GM12801 (cell line): ENCODE measurements at regions not wholly inside any gene's neighbourhood (a gene's known extent, or its start where the extent isn't known, plus 50 kb on each side); places are given as distances from the start of the nearest gene placed in this dataset.

Experiments used
- TF ChIP-seq, protein P1 (sequence below): IDR thresholded peaks from one replicate; pipeline ENCODE4 v1.5.1; 2011; ENCODE audit warnings: control low read depth; ENCODE audit not compliant: insufficient read length; ENCODE audit errors: extremely low read depth

- TF ChIP-seq, protein P1, sequence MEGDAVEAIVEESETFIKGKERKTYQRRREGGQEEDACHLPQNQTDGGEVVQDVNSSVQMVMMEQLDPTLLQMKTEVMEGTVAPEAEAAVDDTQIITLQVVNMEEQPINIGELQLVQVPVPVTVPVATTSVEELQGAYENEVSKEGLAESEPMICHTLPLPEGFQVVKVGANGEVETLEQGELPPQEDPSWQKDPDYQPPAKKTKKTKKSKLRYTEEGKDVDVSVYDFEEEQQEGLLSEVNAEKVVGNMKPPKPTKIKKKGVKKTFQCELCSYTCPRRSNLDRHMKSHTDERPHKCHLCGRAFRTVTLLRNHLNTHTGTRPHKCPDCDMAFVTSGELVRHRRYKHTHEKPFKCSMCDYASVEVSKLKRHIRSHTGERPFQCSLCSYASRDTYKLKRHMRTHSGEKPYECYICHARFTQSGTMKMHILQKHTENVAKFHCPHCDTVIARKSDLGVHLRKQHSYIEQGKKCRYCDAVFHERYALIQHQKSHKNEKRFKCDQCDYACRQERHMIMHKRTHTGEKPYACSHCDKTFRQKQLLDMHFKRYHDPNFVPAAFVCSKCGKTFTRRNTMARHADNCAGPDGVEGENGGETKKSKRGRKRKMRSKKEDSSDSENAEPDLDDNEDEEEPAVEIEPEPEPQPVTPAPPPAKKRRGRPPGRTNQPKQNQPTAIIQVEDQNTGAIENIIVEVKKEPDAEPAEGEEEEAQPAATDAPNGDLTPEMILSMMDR, result no peak
Observed at GRCh38 chr4:24330172-24330571, 254.2 kb downstream of the DHX15 start.

DNA sequence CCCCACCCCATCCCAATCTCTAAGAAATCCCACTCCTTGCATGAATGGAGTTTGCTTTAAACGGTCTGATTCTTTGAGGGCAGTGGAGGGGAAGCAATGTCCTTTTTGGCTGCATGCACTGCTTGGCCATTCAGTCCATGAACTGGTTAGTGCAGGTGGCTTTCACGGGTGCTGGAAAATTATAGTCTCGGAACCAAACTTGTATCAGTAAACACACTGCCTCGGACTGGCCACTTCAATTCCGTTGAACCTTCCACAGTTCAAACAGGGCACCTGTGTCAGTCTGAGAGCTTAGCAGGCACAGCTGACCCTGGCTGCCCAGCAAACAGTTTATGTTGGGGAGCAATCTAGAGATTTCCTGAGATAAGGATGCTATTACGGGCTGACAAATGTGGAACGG lies 255.6 kb downstream of the DHX15 start:
- TF ChIP-seq, protein P1, result no peak

- TF ChIP-seq, protein P1, result no peak
Observed at GRCh38 chr4:24328310-24328709, 256.0 kb downstream of the DHX15 start.

- TF ChIP-seq, protein P1, result no peak
Observed at GRCh38 chr4:24322995-24323394, 261.4 kb downstream of the DHX15 start.

GRCh38 chr4:24322511-24322910 lies 261.8 kb downstream of the DHX15 start:
- TF ChIP-seq, protein P1, result no peak

DNA sequence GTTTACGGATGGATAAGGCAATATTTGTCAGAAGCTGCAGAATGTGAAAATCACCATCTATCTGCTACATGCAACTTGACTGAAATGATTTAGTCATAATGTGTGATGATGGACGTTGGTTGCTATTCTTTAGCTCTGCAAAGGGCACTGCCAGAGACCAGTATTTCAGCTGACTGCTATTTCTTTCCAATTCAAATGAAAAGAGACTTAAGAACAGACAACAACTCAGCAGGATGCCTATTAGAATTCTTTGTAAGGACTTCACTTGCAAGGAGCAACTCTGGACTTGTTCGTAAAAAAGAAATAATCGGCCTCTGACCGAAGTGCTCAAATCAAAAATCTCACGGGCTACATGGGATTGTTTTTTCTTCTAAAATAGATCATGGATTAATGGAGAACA lies 262.7 kb downstream of the DHX15 start:
- TF ChIP-seq, protein P1, result no peak

DNA sequence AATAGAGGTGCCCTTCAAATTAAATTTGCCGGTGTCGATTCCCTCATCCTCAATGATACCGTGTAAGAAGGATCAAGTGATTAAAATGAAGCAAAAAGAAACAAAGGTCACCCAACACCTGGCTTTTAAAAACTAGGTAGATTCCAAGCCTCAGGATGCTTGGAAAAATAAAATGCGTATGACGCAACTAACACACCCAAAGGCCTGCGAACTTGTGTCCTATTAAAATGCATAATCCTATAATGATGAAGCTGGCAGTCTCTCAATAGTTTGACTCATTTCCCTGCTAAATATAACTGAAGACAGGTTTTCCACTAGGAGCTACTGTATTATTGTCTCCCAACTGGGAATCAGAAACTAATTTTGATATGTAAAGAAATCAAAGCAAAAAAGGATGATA lies 263.2 kb downstream of the DHX15 start:
- TF ChIP-seq, protein P1, result no peak

DNA sequence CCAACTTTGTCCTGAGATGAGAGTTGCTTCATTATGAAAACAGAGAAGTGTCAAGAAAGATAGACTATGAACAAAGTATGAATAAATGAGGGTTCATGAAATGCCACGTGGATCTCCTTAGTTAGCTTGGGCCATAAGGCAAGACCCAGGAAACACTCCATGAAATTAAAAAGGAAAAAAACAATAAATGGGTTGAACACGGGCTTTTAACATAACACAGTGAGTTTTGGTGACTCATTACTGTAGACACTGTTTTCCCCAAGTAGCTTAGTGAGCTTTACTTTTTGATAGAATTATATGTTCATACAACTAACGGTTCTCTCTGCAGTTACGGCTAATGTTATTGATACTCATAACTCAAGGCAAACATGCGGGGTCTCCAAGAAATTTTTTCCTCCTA lies 265.0 kb downstream of the DHX15 start:
- TF ChIP-seq, protein P1, result no peak
